GM13976 (cell line): ENCODE measurements at regions not wholly inside any gene's neighbourhood (a gene's known extent, or its start where the extent isn't known, plus 50 kb on each side); places are given as distances from the start of the nearest gene placed in this dataset.

Experiments
- DNase-seq: peaks from one replicate; pipeline ENCODE4 v3.0.0; 2012; ENCODE audit warnings: low spot score
- in situ Hi-C: fragments of 300-500 bp; cut with MboI; formaldehyde crosslinking; loops from one replicate; pipeline ENCODE4 v1.12.0; 2022; ENCODE audit warnings: low sequenced_read_pairs, mixed read lengths, inconsistent platforms; ENCODE audit not compliant: unreplicated experiment
- TF ChIP-seq, protein P1 (sequence below): IDR thresholded peaks from 2 replicates; pipeline ENCODE4 v1.5.1; 2012; ENCODE audit warnings: borderline replicate concordance, mild to moderate bottlenecking; ENCODE audit not compliant: insufficient read depth; ENCODE audit errors: extremely low read depth, missing control alignments, control extremely low read depth

DNA sequence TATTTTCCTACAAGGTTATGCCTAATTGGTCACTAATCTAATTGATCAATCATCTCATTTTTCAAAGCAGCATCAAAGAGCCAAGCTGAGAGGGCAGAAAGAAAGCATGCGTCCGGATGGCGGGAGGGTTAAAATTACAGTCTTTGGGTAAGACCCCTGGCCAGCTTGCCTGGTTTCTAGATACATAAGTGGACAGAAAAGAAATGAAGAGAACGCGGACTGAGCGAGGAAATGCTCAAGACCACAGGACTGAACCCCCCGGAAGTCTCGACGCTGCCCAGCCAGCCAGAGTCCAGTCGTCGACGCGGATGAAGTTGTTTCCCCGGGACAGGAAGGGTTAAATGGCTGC lies 297.2 kb downstream of the OMA1 start:
- DNase-seq = no peak
- in situ Hi-C loops = no loop called here
- TF ChIP-seq, protein P1, sequence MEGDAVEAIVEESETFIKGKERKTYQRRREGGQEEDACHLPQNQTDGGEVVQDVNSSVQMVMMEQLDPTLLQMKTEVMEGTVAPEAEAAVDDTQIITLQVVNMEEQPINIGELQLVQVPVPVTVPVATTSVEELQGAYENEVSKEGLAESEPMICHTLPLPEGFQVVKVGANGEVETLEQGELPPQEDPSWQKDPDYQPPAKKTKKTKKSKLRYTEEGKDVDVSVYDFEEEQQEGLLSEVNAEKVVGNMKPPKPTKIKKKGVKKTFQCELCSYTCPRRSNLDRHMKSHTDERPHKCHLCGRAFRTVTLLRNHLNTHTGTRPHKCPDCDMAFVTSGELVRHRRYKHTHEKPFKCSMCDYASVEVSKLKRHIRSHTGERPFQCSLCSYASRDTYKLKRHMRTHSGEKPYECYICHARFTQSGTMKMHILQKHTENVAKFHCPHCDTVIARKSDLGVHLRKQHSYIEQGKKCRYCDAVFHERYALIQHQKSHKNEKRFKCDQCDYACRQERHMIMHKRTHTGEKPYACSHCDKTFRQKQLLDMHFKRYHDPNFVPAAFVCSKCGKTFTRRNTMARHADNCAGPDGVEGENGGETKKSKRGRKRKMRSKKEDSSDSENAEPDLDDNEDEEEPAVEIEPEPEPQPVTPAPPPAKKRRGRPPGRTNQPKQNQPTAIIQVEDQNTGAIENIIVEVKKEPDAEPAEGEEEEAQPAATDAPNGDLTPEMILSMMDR = no peak

DNA sequence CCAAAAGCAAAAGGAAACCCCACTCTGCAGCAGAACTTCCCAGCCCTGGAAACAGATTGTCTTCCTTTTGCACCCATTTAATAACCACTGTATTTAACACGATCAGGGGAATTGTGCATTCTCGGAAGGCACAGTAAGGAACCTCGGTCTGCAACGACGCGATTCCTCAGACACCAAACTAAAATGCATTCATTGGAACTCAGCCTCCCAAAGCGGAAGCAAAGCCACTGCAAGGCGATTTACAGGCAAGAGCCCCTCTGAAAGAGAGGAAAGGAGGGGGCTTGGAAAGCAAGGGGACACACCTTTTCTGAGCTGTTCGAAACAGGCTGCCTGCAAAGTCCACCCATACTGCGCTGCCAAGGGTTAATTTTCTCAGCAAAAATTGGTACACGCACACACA lies 297.7 kb downstream of the OMA1 start:
- TF ChIP-seq, protein P1 = no peak
- in situ Hi-C loops = no loop called here
- no peak for DNase-seq

DNA sequence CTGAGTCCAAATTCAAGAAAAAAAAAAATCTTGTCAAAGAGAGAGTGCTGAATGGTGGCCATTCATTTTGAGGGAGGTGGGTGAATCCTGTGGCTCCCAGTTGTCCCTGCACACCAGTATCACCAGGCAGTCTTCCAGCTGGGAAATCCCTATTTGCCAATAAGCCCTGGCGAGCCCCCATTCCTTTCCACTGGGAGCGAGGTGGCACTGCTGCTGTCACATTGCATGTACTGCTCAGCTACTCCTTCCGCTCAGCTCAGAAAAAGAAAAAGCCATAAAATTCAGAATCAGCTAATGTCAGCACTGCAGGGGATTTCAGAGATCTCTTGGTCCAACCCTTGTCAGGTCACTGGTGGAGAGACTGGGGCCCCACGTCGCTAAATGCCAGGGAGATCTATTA lies 298.5 kb downstream of the OMA1 start:
- in situ Hi-C loops = no loop called here
- TF ChIP-seq, protein P1 = no peak
- no peak for DNase-seq

DNA sequence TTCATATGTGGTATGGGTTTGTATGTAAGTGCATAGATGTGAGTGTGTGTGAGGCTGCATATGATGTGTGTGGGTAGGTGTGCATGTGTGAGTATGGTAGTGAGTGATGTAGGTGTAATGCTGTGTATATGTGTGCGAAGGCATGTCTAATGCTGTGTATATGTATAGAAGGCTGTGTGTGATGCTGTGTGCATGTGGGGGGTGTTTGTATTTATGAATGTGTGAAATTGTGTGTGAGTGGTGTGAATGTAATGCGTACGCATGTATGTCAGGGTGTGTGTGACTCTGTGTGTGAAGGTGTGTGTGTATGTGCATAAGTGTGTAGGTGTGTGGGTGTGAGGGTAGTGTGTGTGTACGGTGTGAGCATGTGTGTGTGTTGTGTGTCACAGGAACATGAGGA lies 300.0 kb downstream of the OMA1 start:
- DNase-seq = no peak
- in situ Hi-C loops = no loop called here
- TF ChIP-seq, protein P1 = no peak

DNA sequence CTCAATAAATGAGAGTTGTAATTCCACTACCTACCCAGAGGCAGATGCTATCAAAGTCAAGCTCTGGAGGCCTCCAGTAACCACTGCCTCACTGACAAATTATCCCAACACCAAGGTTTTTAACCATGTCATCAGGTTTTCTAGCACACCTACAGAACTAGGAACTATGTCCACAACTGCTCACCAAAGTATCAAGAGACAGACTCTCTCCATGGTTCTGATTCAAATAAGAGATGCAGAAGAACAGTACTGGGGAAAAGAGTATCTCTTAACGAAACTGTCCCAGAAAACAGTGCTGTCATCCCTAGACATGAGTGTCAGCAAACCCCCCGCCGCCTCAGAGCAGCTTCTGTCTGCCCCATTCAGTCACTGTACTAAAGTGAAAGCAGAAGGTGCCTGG lies 301.7 kb downstream of the OMA1 start:
- DNase-seq = no peak
- in situ Hi-C loops = no loop called here
- TF ChIP-seq, protein P1 = no peak

DNA sequence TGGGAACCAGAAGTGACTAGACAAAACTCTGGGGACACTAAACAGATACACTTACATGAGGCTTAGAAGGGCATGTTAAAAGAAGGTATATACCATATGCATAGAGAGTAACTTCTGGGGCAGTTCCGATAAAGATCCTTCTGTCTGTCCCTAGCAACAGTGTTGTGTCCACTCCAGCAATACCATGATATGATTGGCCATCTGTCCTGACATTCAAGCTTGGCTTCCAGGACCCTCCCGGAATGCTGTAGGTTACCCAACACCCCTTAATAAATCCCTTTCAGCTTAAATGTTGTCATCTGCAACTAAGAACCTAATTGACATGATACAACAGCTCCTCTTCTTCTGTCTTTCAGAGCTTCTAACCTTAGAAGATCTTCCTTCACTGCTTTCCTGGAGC lies 307.7 kb downstream of the OMA1 start:
- in situ Hi-C loops = no loop called here

More for the DNA sequence above, 307.7 kb downstream of the OMA1 start:
- no peak for DNase-seq
- TF ChIP-seq, protein P1 = no peak
